HUES64 (cell line): ENCODE measurements at regions not wholly inside any gene's neighbourhood (a gene's known extent, or its start where the extent isn't known, plus 50 kb on each side); places are given as distances from the start of the nearest gene placed in this dataset.

ENCODE experiments used
- H3K27ac ChIP-seq: 2 replicates; pipeline ENCODE4 v1.7.0; 2013; ENCODE audit warnings: low read depth, low read length, inconsistent platforms
- H3K27me3 ChIP-seq: 2 replicates; pipeline ENCODE4 v1.6.1; 2013; ENCODE audit warnings: mild to moderate bottlenecking, low read length; ENCODE audit not compliant: insufficient read depth
- H3K36me3 ChIP-seq: 2 replicates; pipeline ENCODE4 v1.6.1; 2013; ENCODE audit warnings: mild to moderate bottlenecking, low read length; ENCODE audit not compliant: insufficient read depth
- H3K4me1 ChIP-seq: 2 replicates; pipeline ENCODE4 v1.6.1; 2013; ENCODE audit warnings: mild to moderate bottlenecking, low read length, moderate library complexity; ENCODE audit not compliant: insufficient read depth
- H3K4me3 ChIP-seq: 2 replicates; pipeline ENCODE4 v1.5.1; 2013; ENCODE audit warnings: mild to moderate bottlenecking, low read length, moderate library complexity
- H3K9ac ChIP-seq: 2 replicates; pipeline ENCODE4 v1.6.1; 2013; ENCODE audit warnings: mild to moderate bottlenecking, low read depth, low read length
- H3K9me3 ChIP-seq: 2 replicates; pipeline ENCODE4 v1.6.1; 2013; ENCODE audit warnings: low read depth, low read length; ENCODE audit not compliant: insufficient read depth
- WGBS: fragments of 150-250, 120-280 bp; methylation state at CpG from one replicate; pipeline ENCODE4 v1.1.7; 2013; ENCODE audit warnings: missing lambda C conversion rate; 5-methylcytosine and 5-hydroxymethylcytosine counted together

- Histone ChIP-seq H3K27ac (no peak overlapping the region), H3K36me3 (no peaks in the 10 kb centered on the region), H3K9ac (no peak overlapping the region), H3K27me3 (no peaks in the 10 kb centered on the region), H3K9me3 (no peaks in the 10 kb centered on the region), H3K4me3 (no peak overlapping the region), H3K4me1 (peaks cover 17% of the 10 kb centered on the region)
- 100% methylated on average over 1 of the region's 1 CpG for WGBS
Observed at GRCh38 chr14:98721061-98721460, 550.9 kb downstream of the BCL11B start.

- H3K9me3 ChIP-seq = no peaks in the 10 kb centered on the region
- no peak overlapping the region for H3K27ac ChIP-seq
- no peaks in the 10 kb centered on the region for H3K36me3 ChIP-seq
- peaks cover 17% of the 10 kb centered on the region for H3K4me1 ChIP-seq
- H3K9ac ChIP-seq = no peak overlapping the region
- H3K27me3 ChIP-seq = no peaks in the 10 kb centered on the region
- WGBS = 77% methylated on average over 8 of the region's 9 CpGs
- no peak overlapping the region for H3K4me3 ChIP-seq
Observed at GRCh38 chr14:98724734-98725133, 547.3 kb downstream of the BCL11B start.

- Histone ChIP-seq H3K27me3 (no peaks in the 10 kb centered on the region), H3K27ac (no peak overlapping the region), H3K36me3 (no peaks in the 10 kb centered on the region), H3K4me3 (no peak overlapping the region), H3K9ac (no peak overlapping the region), H3K9me3 (no peaks in the 10 kb centered on the region), H3K4me1 (peaks cover 17% of the 10 kb centered on the region)
- 91% methylated on average over 7 of the region's 7 CpGs for WGBS
Observed at GRCh38 chr14:98725191-98725590, 546.8 kb downstream of the BCL11B start.

GRCh38 chr14:98725676-98726075 is 546.3 kb downstream of the BCL11B start:
- 82% methylated on average over 9 of the region's 9 CpGs for WGBS
- H3K27ac ChIP-seq = no peak overlapping the region

GRCh38 chr14:98726585-98727405 is 545.2 kb downstream of the BCL11B start:
- no peaks in the 10 kb centered on the region for H3K36me3 ChIP-seq
- H3K4me1 ChIP-seq = peaks cover 17% of the 10 kb centered on the region
- H3K27ac ChIP-seq = no peak overlapping the region
- WGBS = 94% methylated on average over 11 of the region's 11 CpGs
- no peaks in the 10 kb centered on the region for H3K9me3 ChIP-seq
- no peaks in the 10 kb centered on the region for H3K27me3 ChIP-seq
- H3K4me3 ChIP-seq = no peak overlapping the region
- no peak overlapping the region for H3K9ac ChIP-seq

More at GRCh38 chr14:98725676-98726075, 546.3 kb downstream of the BCL11B start:
- Histone ChIP-seq H3K4me3 (no peak overlapping the region), H3K4me1 (peaks cover 17% of the 10 kb centered on the region), H3K36me3 (no peaks in the 10 kb centered on the region), H3K9me3 (no peaks in the 10 kb centered on the region), H3K9ac (no peak overlapping the region), H3K27me3 (no peaks in the 10 kb centered on the region)

GRCh38 chr14:98728024-98728423 is 544.0 kb downstream of the BCL11B start:
- Histone ChIP-seq H3K27ac (no peak overlapping the region), H3K36me3 (no peaks in the 10 kb centered on the region), H3K4me1 (peaks cover 17% of the 10 kb centered on the region), H3K9ac (no peak overlapping the region), H3K4me3 (no peak overlapping the region), H3K9me3 (no peaks in the 10 kb centered on the region), H3K27me3 (no peaks in the 10 kb centered on the region)
- WGBS = 93% methylated on average over 4 of the region's 4 CpGs

GRCh38 chr14:98728836-98729235 is 543.2 kb downstream of the BCL11B start:
- 98% methylated on average over 2 of the region's 2 CpGs for WGBS
- H3K9ac ChIP-seq = no peak overlapping the region
- no peak overlapping the region for H3K4me3 ChIP-seq
- H3K36me3 ChIP-seq = no peaks in the 10 kb centered on the region
- no peak overlapping the region for H3K27ac ChIP-seq
- peaks cover 13% of the 10 kb centered on the region for H3K4me1 ChIP-seq
- H3K27me3 ChIP-seq = no peaks in the 10 kb centered on the region
- H3K9me3 ChIP-seq = no peaks in the 10 kb centered on the region

GRCh38 chr14:98731286-98731685 is 540.7 kb downstream of the BCL11B start:
- no peak overlapping the region for H3K4me3 ChIP-seq
- no peaks in the 10 kb centered on the region for H3K9me3 ChIP-seq
- H3K27ac ChIP-seq = no peak overlapping the region
- no peak overlapping the region for H3K9ac ChIP-seq
- WGBS = 94% methylated on average over 6 of the region's 6 CpGs
- H3K27me3 ChIP-seq = no peaks in the 10 kb centered on the region
- H3K4me1 ChIP-seq = no peaks in the 10 kb centered on the region
- no peaks in the 10 kb centered on the region for H3K36me3 ChIP-seq

- Histone ChIP-seq H3K4me1 (no peaks in the 10 kb centered on the region), H3K27me3 (no peaks in the 10 kb centered on the region), H3K9me3 (no peaks in the 10 kb centered on the region), H3K4me3 (no peak overlapping the region), H3K9ac (no peak overlapping the region), H3K36me3 (no peaks in the 10 kb centered on the region), H3K27ac (no peak overlapping the region)
- 91% methylated on average over 3 of the region's 3 CpGs for WGBS
Observed at GRCh38 chr14:98731701-98732100, 540.3 kb downstream of the BCL11B start.

GRCh38 chr14:98733536-98733935 is 538.5 kb downstream of the BCL11B start:
- WGBS = 95% methylated on average over 3 of the region's 3 CpGs
- Histone ChIP-seq H3K27ac (no peak overlapping the region), H3K27me3 (no peaks in the 10 kb centered on the region), H3K4me3 (no peak overlapping the region), H3K9ac (no peak overlapping the region), H3K4me1 (no peaks in the 10 kb centered on the region), H3K36me3 (no peaks in the 10 kb centered on the region), H3K9me3 (0 out of 2 replicates have a peak, but pooled peaks cover 5% of the 10 kb centered on the region)

- no peaks in the 10 kb centered on the region for H3K36me3 ChIP-seq
- WGBS = 91% methylated on average over 11 of the region's 11 CpGs
- 0 out of 2 replicates have a peak, but pooled peaks cover 5% of the 10 kb centered on the region for H3K9me3 ChIP-seq
- H3K9ac ChIP-seq = no peak overlapping the region
- no peak overlapping the region for H3K27ac ChIP-seq
- no peaks in the 10 kb centered on the region for H3K4me1 ChIP-seq
- no peak overlapping the region for H3K4me3 ChIP-seq
- no peaks in the 10 kb centered on the region for H3K27me3 ChIP-seq
Observed at GRCh38 chr14:98736701-98737338, 535.2 kb downstream of the BCL11B start.
